Astrocyte of the spinal cord (primary cell): ENCODE measurements at regions not wholly inside any gene's neighbourhood (a gene's known extent, or its start where the extent isn't known, plus 50 kb on each side); places are given as distances from the start of the nearest gene placed in this dataset.
"Not testable (repeated sequence)": the region's sequence is repeated elsewhere in the genome, so short reads cannot be mapped to it uniquely, and the experiment has no call there.

Experiments used
- DNase-seq: peaks from one replicate; pipeline ENCODE4 v3.0.0; 2011; ENCODE audit warnings: low read depth, low spot score
- H3K4me3 ChIP-seq: 2 replicates; pipeline ENCODE4 v1.5.1; 2011; ENCODE audit warnings: low read depth, mild to moderate bottlenecking, low read length, moderate library complexity
- in situ Hi-C: cut with HindIII; loops from 2 replicates; pipeline ENCODE4 v1.10.0; 2017; ENCODE audit warnings: low sequenced_read_pairs
- TF ChIP-seq, protein P1 (sequence below): IDR thresholded peaks from 2 replicates; pipeline ENCODE4 v1.5.1; 2012; ENCODE audit warnings: low read depth, mild to moderate bottlenecking, low read length, inconsistent platforms

DNA sequence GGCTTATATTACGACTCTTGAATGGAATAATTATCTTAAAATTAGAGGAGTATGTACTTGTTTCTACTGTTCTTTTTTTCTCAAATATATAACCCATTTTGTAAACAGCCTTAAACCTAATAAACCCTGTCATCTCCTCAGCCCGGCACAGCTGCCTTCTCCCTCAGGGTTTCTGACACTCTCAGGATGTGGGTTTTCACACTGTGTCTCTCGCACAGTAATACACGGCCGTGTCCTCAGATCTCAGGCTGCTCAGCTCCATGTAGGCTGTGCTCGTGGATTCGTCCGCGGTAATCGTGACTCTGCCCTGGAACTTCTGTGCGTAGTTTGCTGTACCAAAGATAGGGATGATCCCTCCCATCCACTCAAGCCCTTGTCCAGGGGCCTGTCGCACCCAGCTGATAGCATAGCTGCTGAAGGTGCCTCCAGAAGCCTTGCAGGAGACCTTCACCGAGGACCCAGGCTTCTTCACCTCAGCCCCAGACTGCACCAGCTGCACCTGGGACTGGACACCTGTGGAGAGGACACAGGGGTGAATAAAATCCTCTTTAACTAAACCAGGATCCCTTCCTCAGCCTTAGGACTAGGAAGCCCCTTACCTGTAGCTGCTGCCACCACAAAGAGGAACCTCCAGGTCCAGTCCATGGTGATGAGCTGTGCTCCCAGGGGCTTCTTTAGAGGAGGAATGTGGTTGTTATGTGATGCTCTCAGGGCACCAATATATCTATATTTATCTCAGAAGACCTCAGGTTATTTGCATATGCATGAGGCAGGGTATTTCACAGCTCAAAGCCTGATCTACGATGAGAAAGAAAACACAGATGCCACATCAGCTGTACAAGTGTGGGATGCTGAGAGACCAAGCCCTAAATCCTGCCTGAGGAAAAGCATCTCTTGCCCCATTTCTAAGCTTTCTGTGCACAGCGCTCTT, 1235.8 kb downstream of the TMEM121 start:
- DNase-seq, in situ Hi-C loops, H3K4me3 ChIP-seq: not testable (repeated sequence)

GRCh38 chr14:106764968-106765369, 1238.6 kb downstream of the TMEM121 start:
- DNase-seq, in situ Hi-C loops, H3K4me3 ChIP-seq: not testable (repeated sequence)

GRCh38 chr14:106766145-106766544, 1239.8 kb downstream of the TMEM121 start:
- no peak for DNase-seq
- TF ChIP-seq, protein P1, sequence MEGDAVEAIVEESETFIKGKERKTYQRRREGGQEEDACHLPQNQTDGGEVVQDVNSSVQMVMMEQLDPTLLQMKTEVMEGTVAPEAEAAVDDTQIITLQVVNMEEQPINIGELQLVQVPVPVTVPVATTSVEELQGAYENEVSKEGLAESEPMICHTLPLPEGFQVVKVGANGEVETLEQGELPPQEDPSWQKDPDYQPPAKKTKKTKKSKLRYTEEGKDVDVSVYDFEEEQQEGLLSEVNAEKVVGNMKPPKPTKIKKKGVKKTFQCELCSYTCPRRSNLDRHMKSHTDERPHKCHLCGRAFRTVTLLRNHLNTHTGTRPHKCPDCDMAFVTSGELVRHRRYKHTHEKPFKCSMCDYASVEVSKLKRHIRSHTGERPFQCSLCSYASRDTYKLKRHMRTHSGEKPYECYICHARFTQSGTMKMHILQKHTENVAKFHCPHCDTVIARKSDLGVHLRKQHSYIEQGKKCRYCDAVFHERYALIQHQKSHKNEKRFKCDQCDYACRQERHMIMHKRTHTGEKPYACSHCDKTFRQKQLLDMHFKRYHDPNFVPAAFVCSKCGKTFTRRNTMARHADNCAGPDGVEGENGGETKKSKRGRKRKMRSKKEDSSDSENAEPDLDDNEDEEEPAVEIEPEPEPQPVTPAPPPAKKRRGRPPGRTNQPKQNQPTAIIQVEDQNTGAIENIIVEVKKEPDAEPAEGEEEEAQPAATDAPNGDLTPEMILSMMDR, result no peak
- no peak overlapping the region for H3K4me3 ChIP-seq
- in situ Hi-C loops, result no loop called here

DNA sequence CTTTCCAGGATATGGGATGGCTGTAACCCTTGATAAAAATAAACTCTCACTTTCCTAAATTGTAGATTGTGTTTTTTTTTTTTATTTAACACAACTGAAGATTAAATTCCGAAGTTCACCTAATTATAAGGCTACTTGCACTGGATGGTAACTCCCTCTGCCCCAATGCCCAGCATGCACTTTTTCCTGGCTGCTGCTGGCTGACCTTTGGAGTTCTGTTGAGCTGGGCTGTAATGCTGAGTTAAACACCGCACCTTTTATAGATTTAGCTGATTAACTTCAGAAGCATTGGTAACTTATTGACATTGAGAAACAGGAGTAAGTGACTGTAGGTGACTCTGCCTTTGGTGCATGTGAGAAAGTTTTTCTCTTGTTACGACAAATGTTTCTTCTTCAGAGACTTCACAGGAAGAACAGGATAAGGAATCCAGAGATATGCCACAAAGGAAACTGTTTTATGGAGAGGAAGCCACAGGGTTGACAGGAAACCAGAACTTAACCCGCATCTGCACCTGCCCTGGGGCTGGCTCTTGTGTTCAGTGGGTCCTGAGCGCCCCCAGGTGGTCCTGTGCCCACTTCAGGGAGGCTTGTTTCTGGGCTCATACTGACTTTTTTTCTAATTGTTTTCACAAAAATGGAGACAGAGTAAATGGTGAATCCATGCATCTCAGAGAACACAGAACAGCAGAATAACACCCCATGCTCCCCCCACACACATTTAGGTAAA, 1240.3 kb downstream of the TMEM121 start:
- in situ Hi-C loops, DNase-seq, H3K4me3 ChIP-seq: not testable (repeated sequence)

DNA sequence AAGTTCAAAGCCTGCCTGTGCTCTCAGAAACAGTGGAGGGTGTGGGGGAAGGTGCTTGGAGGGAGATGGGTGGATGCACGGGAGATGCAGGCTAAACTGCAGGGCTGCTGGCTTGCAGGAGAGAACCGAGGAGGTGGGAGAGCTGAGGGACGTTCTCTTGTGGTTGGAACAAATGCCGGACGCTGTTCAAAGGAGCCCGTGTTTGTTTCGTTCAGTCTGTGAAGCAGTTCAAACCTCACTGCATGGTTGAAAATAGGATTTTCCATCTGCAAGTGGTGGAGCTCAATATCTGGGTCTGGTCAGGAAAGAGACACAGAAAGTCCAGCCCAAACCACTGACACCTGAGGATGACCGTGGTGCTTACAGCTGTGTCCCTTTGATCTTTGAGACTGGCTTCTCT, 1241.8 kb downstream of the TMEM121 start:
- DNase-seq, in situ Hi-C loops, H3K4me3 ChIP-seq: not testable (repeated sequence)

- H3K4me3 ChIP-seq, in situ Hi-C loops, DNase-seq: not testable (repeated sequence)
These were observed 1242.8 kb downstream of the TMEM121 start for GRCh38 chr14:106768972-106769700.

DNA sequence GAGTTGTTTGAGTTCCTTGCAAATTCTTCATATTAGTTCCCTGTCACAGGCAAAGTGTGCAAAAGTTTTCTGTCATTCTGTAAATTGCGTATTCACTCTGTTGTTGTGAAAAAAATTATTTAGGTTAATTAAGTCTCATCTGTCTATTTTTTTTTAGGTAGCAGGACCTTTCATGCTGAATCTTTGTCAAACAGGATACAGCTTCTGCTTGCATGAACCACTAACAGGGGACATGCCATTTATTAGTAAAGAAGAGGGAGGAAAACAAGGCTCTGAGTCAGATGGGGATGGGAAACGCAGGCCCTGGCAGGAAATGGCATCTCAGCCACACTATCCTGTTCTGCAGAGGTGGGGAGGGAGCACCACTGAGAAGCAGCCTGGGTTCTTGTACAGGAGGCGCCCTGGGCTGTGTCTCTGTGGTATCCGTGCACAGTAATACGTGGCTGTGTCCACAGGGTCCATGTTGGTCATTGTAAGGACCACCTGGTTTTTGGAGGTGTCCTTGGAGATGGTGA, 1243.8 kb downstream of the TMEM121 start:
- H3K4me3 ChIP-seq, DNase-seq, in situ Hi-C loops: not testable (repeated sequence)

GRCh38 chr14:106774889-106775480, 1248.6 kb downstream of the TMEM121 start:
- in situ Hi-C loops, result not testable (repeated sequence)

DNA sequence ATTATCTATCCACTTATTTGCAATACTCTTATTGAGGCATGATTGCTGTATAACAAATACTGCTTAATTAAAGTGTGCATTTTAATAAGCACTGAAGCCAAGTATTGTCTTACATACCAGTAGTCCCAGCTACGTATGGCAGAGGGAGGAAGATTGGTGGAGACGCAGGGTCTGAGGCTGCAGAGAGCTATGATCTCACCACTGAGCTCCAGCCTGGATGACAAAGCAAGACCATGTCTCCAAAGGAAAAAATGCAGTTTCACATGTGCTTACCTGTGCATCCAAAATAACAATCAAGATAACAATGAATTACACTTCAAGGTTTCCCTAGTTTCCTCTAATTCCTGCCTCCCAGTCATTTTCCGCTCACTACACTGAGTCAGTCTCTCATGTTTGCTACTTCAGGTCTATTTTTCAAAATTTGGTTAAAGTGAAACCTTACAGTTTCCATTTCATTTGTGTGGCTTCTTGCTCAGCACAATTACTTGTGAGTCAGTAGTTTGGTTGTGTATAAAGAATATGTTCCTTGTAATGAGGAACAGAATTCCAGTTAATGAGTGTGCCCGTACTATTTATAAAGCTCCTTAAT, 1250.1 kb downstream of the TMEM121 start:
- in situ Hi-C loops, result no loop called here
- TF ChIP-seq, protein P1, result no peak
- no peak overlapping the region for H3K4me3 ChIP-seq
- DNase-seq, result no peak

More at GRCh38 chr14:106774889-106775480, 1248.6 kb downstream of the TMEM121 start:
- not testable (repeated sequence) for H3K4me3 ChIP-seq, DNase-seq
